OCI-LY1 (cell line): ENCODE measurements at regions not wholly inside any gene's neighbourhood (a gene's known extent, or its start where the extent isn't known, plus 50 kb on each side); places are given as distances from the start of the nearest gene placed in this dataset.

Experiments used
- EZH2 ChIP-seq: fragments of 200-600 bp; sonication (generic), shearing (Covaris generic); IDR thresholded peaks from 2 replicates; pipeline ENCODE4 v1.8.0; 2017; ENCODE audit warnings: borderline replicate concordance, mixed run types, mild to moderate bottlenecking, antibody characterized with exemption, low read length, moderate library complexity, mixed read lengths
- TF ChIP-seq, protein P1 (sequence below): fragments of 200-600 bp; sonication (generic), shearing (Covaris generic); IDR thresholded peaks from 2 replicates; pipeline ENCODE4 v1.5.1; 2017; ENCODE audit warnings: mild to moderate bottlenecking, antibody characterized with exemption, low read length, moderate library complexity, mixed read lengths

DNA sequence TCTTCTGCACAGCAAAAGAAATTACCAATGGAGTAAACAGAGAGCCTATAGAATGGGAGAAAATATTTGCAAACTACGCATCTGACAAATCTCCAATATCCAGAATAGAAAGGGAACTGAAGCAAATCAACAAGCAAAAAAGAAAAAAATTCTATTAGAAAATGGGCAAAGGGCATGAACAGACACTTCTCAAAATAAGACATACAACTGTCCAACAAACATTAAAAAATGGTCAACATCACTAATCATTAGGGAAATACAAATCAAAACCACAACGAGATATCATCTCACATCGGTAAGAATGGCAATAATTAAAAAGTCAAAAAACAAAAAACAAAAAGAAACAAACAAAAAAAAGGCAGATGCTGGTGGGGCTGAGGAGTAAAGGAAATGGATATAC, 356.4 kb downstream of the ADCYAP1 start:
- TF ChIP-seq, protein P1, sequence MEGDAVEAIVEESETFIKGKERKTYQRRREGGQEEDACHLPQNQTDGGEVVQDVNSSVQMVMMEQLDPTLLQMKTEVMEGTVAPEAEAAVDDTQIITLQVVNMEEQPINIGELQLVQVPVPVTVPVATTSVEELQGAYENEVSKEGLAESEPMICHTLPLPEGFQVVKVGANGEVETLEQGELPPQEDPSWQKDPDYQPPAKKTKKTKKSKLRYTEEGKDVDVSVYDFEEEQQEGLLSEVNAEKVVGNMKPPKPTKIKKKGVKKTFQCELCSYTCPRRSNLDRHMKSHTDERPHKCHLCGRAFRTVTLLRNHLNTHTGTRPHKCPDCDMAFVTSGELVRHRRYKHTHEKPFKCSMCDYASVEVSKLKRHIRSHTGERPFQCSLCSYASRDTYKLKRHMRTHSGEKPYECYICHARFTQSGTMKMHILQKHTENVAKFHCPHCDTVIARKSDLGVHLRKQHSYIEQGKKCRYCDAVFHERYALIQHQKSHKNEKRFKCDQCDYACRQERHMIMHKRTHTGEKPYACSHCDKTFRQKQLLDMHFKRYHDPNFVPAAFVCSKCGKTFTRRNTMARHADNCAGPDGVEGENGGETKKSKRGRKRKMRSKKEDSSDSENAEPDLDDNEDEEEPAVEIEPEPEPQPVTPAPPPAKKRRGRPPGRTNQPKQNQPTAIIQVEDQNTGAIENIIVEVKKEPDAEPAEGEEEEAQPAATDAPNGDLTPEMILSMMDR: no peak
- no peak for TF ChIP-seq EZH2
